B cell (primary cell): ENCODE measurements at regions not wholly inside any gene's neighbourhood (a gene's known extent, or its start where the extent isn't known, plus 50 kb on each side); places are given as distances from the start of the nearest gene placed in this dataset.

Source experiments
- ATAC-seq: fragments of 200-7000 bp; cut with Tn5 transposase; one replicate; pipeline ENCODE4 v1.10.0; 2021; ENCODE audit warnings: low read depth, mild to moderate bottlenecking, moderate number of reproducible peaks, moderate library complexity
- CTCF ChIA-PET: fragments of 350-600 bp; sonication (Branson Sonifier 250); formaldehyde crosslinking; loops from one replicate; lab custom pipeline; 2021; ENCODE audit warnings: antibody characterized with exemption, inconsistent platforms; lab: Charles Lee
- POLR2A ChIA-PET: fragments of 350-600 bp; sonication (Branson Sonifier 250); formaldehyde crosslinking; loops from one replicate; lab custom pipeline; 2021; ENCODE audit warnings: antibody characterized with exemption; lab: Charles Lee
- DNase-seq: peaks from one replicate; pipeline ENCODE4 v3.0.0; 2013
- H2AFZ ChIP-seq: 2 replicates; pipeline ENCODE4 v1.6.1; 2012; ENCODE audit warnings: mild to moderate bottlenecking, low read depth, low read length; ENCODE audit not compliant: insufficient read depth, poor library complexity, severe bottlenecking
- H3K27ac ChIP-seq, 2 donors: 1 replicate in 1 of 2; 2 replicates in 1 of 2; pipeline ENCODE4 v1.5.1; 2012 to 2013; ENCODE audit warnings: low read length in 2 of 2, mild to moderate bottlenecking in 2 of 2, moderate library complexity in 1 of 2
- H3K27me3 ChIP-seq, 4 experiments: fragments of 200-600 bp in 1 of 4; sonication (generic) in 1 of 4; replicated peaks in 1 of 4; 1 replicate in 2 of 4; 2 replicates in 2 of 4; pipeline versions ENCODE4 v1.6.1 to v1.7.0; 2013 to 2016; ENCODE audit warnings: low read length in 3 of 4, mild to moderate bottlenecking in 2 of 4, mixed read lengths in 1 of 4, moderate library complexity in 1 of 4; ENCODE audit not compliant: insufficient read depth in 4 of 4, control insufficient read depth in 3 of 4; ENCODE audit errors: control extremely low read depth in 1 of 4
- H3K36me3 ChIP-seq, 2 experiments: replicated peaks in 1 of 2; 1 replicate in 1 of 2; 2 replicates in 1 of 2; pipeline versions ENCODE4 v1.6.1 to v1.7.1; 2013; ENCODE audit warnings: low read length in 1 of 2; ENCODE audit not compliant: insufficient read depth in 2 of 2, control insufficient read depth in 1 of 2; ENCODE audit errors: control extremely low read depth in 1 of 2, extremely low read depth in 1 of 2
- H3K4me1 ChIP-seq, 2 donors: fragments of 200-600 bp in 1 of 2; sonication (generic) in 1 of 2; 1 replicate in 1 of 2; 2 replicates in 1 of 2; pipeline versions ENCODE4 v1.5.1 to v1.6.1; 2013 to 2017; ENCODE audit warnings: low read length in 2 of 2; ENCODE audit not compliant: control insufficient read depth in 2 of 2, insufficient read depth in 2 of 2
- H3K4me2 ChIP-seq: replicated peaks from 2 replicates; pipeline ENCODE3; 2012; ENCODE audit warnings: mild to moderate bottlenecking, low read depth, low read length; ENCODE audit not compliant: poor library complexity, severe bottlenecking
- H3K4me3 ChIP-seq, 5 experiments: fragments of 200-600 bp in 1 of 5; sonication (generic) in 1 of 5; 1 replicate in 3 of 5; 2 replicates in 2 of 5; pipeline versions ENCODE4 v1.5.1 to v1.7.0; 2011 to 2016; ENCODE audit warnings: low read length in 4 of 5, mild to moderate bottlenecking in 4 of 5, low read depth in 2 of 5, control low read depth in 1 of 5, moderate library complexity in 1 of 5; ENCODE audit not compliant: insufficient read depth in 1 of 5; ENCODE audit errors: control extremely low read depth in 1 of 5, extremely low read depth in 1 of 5
- H3K79me2 ChIP-seq: fragments of 200-600 bp; sonication (generic); one replicate; pipeline ENCODE4 v1.6.0; 2016; ENCODE audit warnings: low read length; ENCODE audit not compliant: control insufficient read depth, insufficient read depth
- H3K9ac ChIP-seq: fragments of 200-600 bp; sonication (generic); 2 replicates; pipeline ENCODE4 v1.6.1; 2017; ENCODE audit warnings: mild to moderate bottlenecking, low read length, moderate library complexity
- H3K9me3 ChIP-seq, 3 donors: one replicate each; pipeline versions ENCODE4 v1.6.1 to v1.7.1; 2013; ENCODE audit warnings: low read length in 2 of 3; ENCODE audit not compliant: control insufficient read depth in 2 of 3, insufficient read depth in 1 of 3; ENCODE audit errors: control extremely low read depth in 1 of 3
- H4K20me1 ChIP-seq: 2 replicates; pipeline ENCODE4 v1.6.0; 2012; ENCODE audit warnings: mild to moderate bottlenecking, low read length; ENCODE audit not compliant: insufficient read depth, control insufficient read depth, poor library complexity, severe bottlenecking
- H3K27ac Mint-ChIP-seq: one replicate; pipeline ENCODE4 v1.8.0; 2021; ENCODE audit warnings: mixed read lengths
- H3K27me3 Mint-ChIP-seq: one replicate; pipeline ENCODE4 v1.8.0; 2021; ENCODE audit warnings: mixed read lengths
- H3K4me1 Mint-ChIP-seq: one replicate; pipeline ENCODE4 v1.8.0; 2021; ENCODE audit warnings: mixed read lengths
- H3K4me3 Mint-ChIP-seq: one replicate; pipeline ENCODE4 v1.8.0; 2021; ENCODE audit warnings: mixed read lengths
- H3K9me3 Mint-ChIP-seq: one replicate; pipeline ENCODE4 v1.8.0; 2022; ENCODE audit warnings: mixed read lengths; ENCODE audit not compliant: insufficient read depth
- CTCF ChIP-seq: fragments of 200-600 bp; IDR thresholded peaks from one replicate; pipeline ENCODE4 v1.8.0; 2022; ENCODE audit warnings: antibody characterized with exemption, mild to moderate bottlenecking
- EZH2 ChIP-seq: IDR thresholded peaks from 2 replicates; pipeline ENCODE4 v1.6.1; 2012; ENCODE audit warnings: borderline replicate concordance, low read depth, mild to moderate bottlenecking, moderate library complexity, low read length; ENCODE audit not compliant: insufficient read depth, poor library complexity, severe bottlenecking
- WGBS: methylation state at CpG from one replicate; pipeline ENCODE4 v1.1.5; 2013; ENCODE audit warnings: missing lambda C conversion rate; ENCODE audit not compliant: insufficient coverage; 5-methylcytosine and 5-hydroxymethylcytosine counted together
- intact Hi-C: fragments of 100-400 bp; cut with micrococcal nuclease; formaldehyde crosslinking; loops from one replicate; pipeline ENCODE4 v1.10.0; 2022

GRCh38 chr11:109968299-109968698, 124.9 kb upstream of the ZC3H12C start:
- TF ChIP-seq EZH2 (no peak), CTCF (no peak)
- H3K9me3 ChIP-seq = peaks cover 0 to 3% (median 0%) of the 10 kb centered on the region in 3 donors
- ATAC-seq (no peak), DNase-seq (no peak)
- peaks cover 29 to 32% of the 10 kb centered on the region in 2 donors for H3K4me1 ChIP-seq
- H3K4me3 ChIP-seq = no peak overlapping the region
- no peak overlapping the region for H2AFZ ChIP-seq
- intact Hi-C loops = no loop called here
- WGBS = no CpG with 5 or more reads among the region's 3 CpGs
- no peak overlapping the region for H3K9ac ChIP-seq
- no peaks in the 10 kb centered on the region for H3K79me2 ChIP-seq
- H3K27me3 ChIP-seq = peaks cover 0 to 15% (median 9%) of the 10 kb centered on the region in 4 experiments
- Mint-ChIP-seq H3K27me3 (peaks cover 31% of the 10 kb centered on the region), H3K4me1 (peaks cover 31% of the 10 kb centered on the region), H3K9me3 (no peaks in the 10 kb centered on the region), H3K4me3 (no peak overlapping the region), H3K27ac (no peak overlapping the region)
- H3K27ac ChIP-seq = no peak overlapping the region
- H3K4me2 ChIP-seq = no peak overlapping the region
- CTCF ChIA-PET = no interaction called here
- no peaks in the 10 kb centered on the region for H4K20me1 ChIP-seq
- POLR2A ChIA-PET = no interaction called here
- H3K36me3 ChIP-seq = no peaks in the 10 kb centered on the region

GRCh38 chr11:109968781-109969180, 124.4 kb upstream of the ZC3H12C start:
- ATAC-seq (no peak), DNase-seq (no peak)
- no peak overlapping the region for H3K4me2 ChIP-seq
- H3K79me2 ChIP-seq = no peaks in the 10 kb centered on the region
- no peak overlapping the region for H3K4me3 Mint-ChIP-seq
- no peaks in the 10 kb centered on the region for H3K36me3 ChIP-seq
- peaks cover 35% of the 10 kb centered on the region for H3K27me3 Mint-ChIP-seq
- H3K4me1 ChIP-seq = peaks cover 29 to 32% of the 10 kb centered on the region in 2 donors
- no peak for TF ChIP-seq EZH2
- TF ChIP-seq CTCF = no peak
- H3K9me3 ChIP-seq = peaks cover 0 to 3% (median 0%) of the 10 kb centered on the region in 3 donors
- H3K27ac Mint-ChIP-seq = no peak overlapping the region
- no peaks in the 10 kb centered on the region for H4K20me1 ChIP-seq
- no peak overlapping the region for H3K9ac ChIP-seq
- intact Hi-C loops = no loop called here
- H3K27ac ChIP-seq = no peak overlapping the region
- no peak overlapping the region for H2AFZ ChIP-seq
- ChIA-PET POLR2A (no interaction called here), CTCF (no interaction called here)
- H3K4me1 Mint-ChIP-seq = peaks cover 34% of the 10 kb centered on the region
- no peak overlapping the region for H3K4me3 ChIP-seq
- peaks cover 0 to 15% (median 9%) of the 10 kb centered on the region in 4 experiments for H3K27me3 ChIP-seq
- WGBS = 100% methylated on average over 1 of the region's 3 CpGs
- no peaks in the 10 kb centered on the region for H3K9me3 Mint-ChIP-seq
